CD8-positive, alpha-beta memory T cell (primary cell): ENCODE measurements at regions not wholly inside any gene's neighbourhood (a gene's known extent, or its start where the extent isn't known, plus 50 kb on each side); places are given as distances from the start of the nearest gene placed in this dataset.

Experiments used
- CTCF ChIA-PET: fragments of 350-600 bp; sonication (Branson Sonifier 250); formaldehyde crosslinking; loops from one replicate; lab custom pipeline; 2021; ENCODE audit warnings: antibody characterized with exemption; lab: Charles Lee
- POLR2A ChIA-PET: fragments of 350-600 bp; sonication (Branson Sonifier 250); formaldehyde crosslinking; loops from one replicate; lab custom pipeline; 2021; ENCODE audit warnings: antibody characterized with exemption; lab: Charles Lee
- DNase-seq, 5 donors: peaks; one replicate each; pipeline versions ENCODE4 v3.0.0 to v3.0.0-alpha.2; 2020 to 2022; ENCODE audit warnings: mixed read lengths in 1 of 5
- H3K27ac ChIP-seq: one replicate; pipeline ENCODE4 v1.7.0; 2013; ENCODE audit warnings: low read depth, mild to moderate bottlenecking, low read length, moderate library complexity
- H3K27me3 ChIP-seq: 2 replicates; pipeline ENCODE4 v1.7.0; 2013; ENCODE audit warnings: low read length, mild to moderate bottlenecking; ENCODE audit not compliant: insufficient read depth, poor library complexity, severe bottlenecking
- H3K36me3 ChIP-seq: 2 replicates; pipeline ENCODE4 v1.7.0; 2013; ENCODE audit warnings: mild to moderate bottlenecking, low read length, moderate library complexity; ENCODE audit not compliant: insufficient read depth
- H3K4me1 ChIP-seq: 2 replicates; pipeline ENCODE4 v1.7.0; 2013; ENCODE audit warnings: mild to moderate bottlenecking, low read length, moderate library complexity; ENCODE audit not compliant: insufficient read depth
- H3K4me3 ChIP-seq: 2 replicates; pipeline ENCODE4 v1.7.0; 2013; ENCODE audit warnings: mild to moderate bottlenecking, low read length
- H3K9me3 ChIP-seq: 2 replicates; pipeline ENCODE4 v1.7.0; 2013; ENCODE audit warnings: mild to moderate bottlenecking, low read length
- H3K27ac Mint-ChIP-seq, 8 donors: one replicate each; pipeline ENCODE4 v1.8.0; 2020 to 2021; ENCODE audit warnings: mixed read lengths in 8 of 8, mild to moderate bottlenecking in 6 of 8, inconsistent platforms in 3 of 8, moderate library complexity in 3 of 8
- H3K27me3 Mint-ChIP-seq, 2 donors: one replicate each; pipeline ENCODE4 v1.8.0; 2020 to 2021; ENCODE audit warnings: mixed read lengths in 2 of 2, mild to moderate bottlenecking in 1 of 2, moderate library complexity in 1 of 2
- H3K36me3 Mint-ChIP-seq, 3 donors: one replicate each; pipeline ENCODE4 v1.8.0; 2020 to 2021; ENCODE audit warnings: mixed read lengths in 3 of 3, inconsistent platforms in 1 of 3, mild to moderate bottlenecking in 1 of 3
- H3K4me1 Mint-ChIP-seq, 3 donors: one replicate each; pipeline ENCODE4 v1.8.0; 2020 to 2021; ENCODE audit warnings: mixed read lengths in 3 of 3, inconsistent platforms in 1 of 3, mild to moderate bottlenecking in 1 of 3
- H3K4me3 Mint-ChIP-seq, 7 donors: one replicate each; pipeline ENCODE4 v1.8.0; 2020 to 2021; ENCODE audit warnings: mixed read lengths in 7 of 7, mild to moderate bottlenecking in 6 of 7, moderate library complexity in 4 of 7, inconsistent platforms in 2 of 7
- H3K9me3 Mint-ChIP-seq, 5 donors: one replicate each; pipeline ENCODE4 v1.8.0; 2020 to 2022; ENCODE audit warnings: mixed read lengths in 5 of 5, mild to moderate bottlenecking in 3 of 5, moderate library complexity in 2 of 5, inconsistent platforms in 1 of 5

- no peaks in the 10 kb centered on the region for H3K36me3 ChIP-seq
- no peaks in the 10 kb centered on the region for H3K4me1 Mint-ChIP-seq
- peaks cover 0 to 19% (median 2%) of the 10 kb centered on the region in 3 donors for H3K36me3 Mint-ChIP-seq
- H3K9me3 ChIP-seq = no peaks in the 10 kb centered on the region
- no peak overlapping the region for H3K4me3 Mint-ChIP-seq
- no peaks in the 10 kb centered on the region for H3K4me1 ChIP-seq
- ChIA-PET CTCF (interaction anchor here (1.4 kb wide), 1 partner anchor 17 kb away, joined by 5 read pairs; no protein-coding TSS in a partner anchor), POLR2A (no interaction called here)
- peaks cover 0 to 11% (median 9%) of the 10 kb centered on the region in 5 donors for H3K9me3 Mint-ChIP-seq
- no peak overlapping the region for H3K27ac Mint-ChIP-seq
- H3K4me3 ChIP-seq = no peak overlapping the region
- no peak for DNase-seq
- no peaks in the 10 kb centered on the region for H3K27me3 ChIP-seq
- peaks cover 0 to 6% of the 10 kb centered on the region in 2 donors for H3K27me3 Mint-ChIP-seq
- H3K27ac ChIP-seq = no peak overlapping the region
These were observed 280.9 kb upstream of the RPS6KA3 start for GRCh38 chrX:20547611-20548051.

GRCh38 chrX:20545538-20545937 is 278.8 kb upstream of the RPS6KA3 start:
- H3K27me3 ChIP-seq = no peaks in the 10 kb centered on the region
- peaks cover 0 to 29% (median 2%) of the 10 kb centered on the region in 3 donors for H3K36me3 Mint-ChIP-seq
- H3K9me3 ChIP-seq = no peaks in the 10 kb centered on the region
- H3K4me1 ChIP-seq = no peaks in the 10 kb centered on the region
- no peaks in the 10 kb centered on the region for H3K4me1 Mint-ChIP-seq
- ChIA-PET POLR2A (no interaction called here), CTCF (no interaction called here)
- no peak overlapping the region for H3K27ac Mint-ChIP-seq
- H3K4me3 Mint-ChIP-seq = no peak overlapping the region
- peaks cover 0 to 7% of the 10 kb centered on the region in 2 donors for H3K27me3 Mint-ChIP-seq
- no peak overlapping the region for H3K4me3 ChIP-seq
- H3K36me3 ChIP-seq = no peaks in the 10 kb centered on the region
- H3K27ac ChIP-seq = no peak overlapping the region
- peaks cover 0 to 31% (median 22%) of the 10 kb centered on the region in 5 donors for H3K9me3 Mint-ChIP-seq
- no peak for DNase-seq

DNA sequence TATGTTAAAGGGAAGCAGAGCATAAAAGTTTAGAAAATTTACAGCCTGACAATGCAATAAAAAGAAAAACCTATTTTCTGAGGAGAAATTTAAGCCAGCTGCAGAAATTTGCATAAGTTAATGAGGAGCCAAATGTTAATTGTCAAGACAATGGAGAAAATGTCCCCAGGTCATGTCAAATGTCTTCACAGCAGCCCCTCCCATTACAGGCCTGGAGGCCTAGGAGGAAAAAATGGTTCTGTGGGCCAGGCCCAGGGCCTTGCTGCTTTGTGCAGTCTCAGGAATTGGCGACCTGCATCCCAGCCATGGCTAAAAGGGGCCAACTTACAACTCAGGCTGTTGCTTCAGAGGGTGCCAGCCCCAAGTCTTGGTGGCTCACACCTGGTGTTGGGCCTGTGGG is 275.4 kb upstream of the RPS6KA3 start:
- Mint-ChIP-seq H3K4me3 (no peak overlapping the region), H3K9me3 (peaks cover 0 to 31% (median 22%) of the 10 kb centered on the region in 5 donors), H3K4me1 (peaks cover 2 to 4% (median 3%) of the 10 kb centered on the region in 3 donors), H3K27me3 (peaks cover 0 to 7% of the 10 kb centered on the region in 2 donors), H3K36me3 (peaks cover 0 to 29% (median 2%) of the 10 kb centered on the region in 3 donors), H3K27ac (no peak overlapping the region)
- ChIA-PET CTCF (no interaction called here), POLR2A (no interaction called here)
- H3K4me1 ChIP-seq = no peaks in the 10 kb centered on the region
- no peaks in the 10 kb centered on the region for H3K36me3 ChIP-seq
- no peaks in the 10 kb centered on the region for H3K9me3 ChIP-seq
- no peak for DNase-seq
- H3K27ac ChIP-seq = no peak overlapping the region
- no peak overlapping the region for H3K4me3 ChIP-seq
- H3K27me3 ChIP-seq = no peaks in the 10 kb centered on the region

- H3K36me3 Mint-ChIP-seq = peaks cover 0 to 20% (median 2%) of the 10 kb centered on the region in 3 donors
- no peaks in the 10 kb centered on the region for H3K9me3 ChIP-seq
- H3K27me3 Mint-ChIP-seq = peaks cover 7 to 10% of the 10 kb centered on the region in 2 donors
- peaks cover 2 to 4% (median 3%) of the 10 kb centered on the region in 3 donors for H3K4me1 Mint-ChIP-seq
- ChIA-PET CTCF (no interaction called here), POLR2A (no interaction called here)
- no peaks in the 10 kb centered on the region for H3K27me3 ChIP-seq
- no peaks in the 10 kb centered on the region for H3K4me1 ChIP-seq
- no peak overlapping the region for H3K27ac ChIP-seq
- no peak overlapping the region for H3K4me3 ChIP-seq
- H3K9me3 Mint-ChIP-seq = peaks cover 0 to 30% (median 22%) of the 10 kb centered on the region in 5 donors
- no peak overlapping the region for H3K4me3 Mint-ChIP-seq
- no peaks in the 10 kb centered on the region for H3K36me3 ChIP-seq
- no peak for DNase-seq
- H3K27ac Mint-ChIP-seq = no peak overlapping the region
These were observed 272.3 kb upstream of the RPS6KA3 start for GRCh38 chrX:20538974-20539373.

DNA sequence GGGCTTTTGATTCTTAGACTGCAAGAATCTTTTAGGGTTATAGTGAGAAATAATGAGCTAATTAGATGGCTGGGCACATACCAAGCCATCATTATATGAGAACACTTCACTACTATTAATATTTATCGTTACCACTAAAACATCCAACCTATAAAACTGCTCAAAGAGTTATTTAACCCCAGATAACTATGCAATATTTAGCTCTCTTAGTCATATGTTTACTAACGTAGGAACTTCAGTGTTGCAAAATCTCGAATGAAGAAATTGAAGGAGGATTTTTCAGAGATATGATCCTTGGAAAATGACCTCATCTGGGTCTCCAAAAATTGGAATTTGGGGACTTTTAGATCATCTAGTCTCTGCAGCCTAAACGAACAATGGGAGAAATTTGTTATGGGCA is 265.0 kb upstream of the RPS6KA3 start:
- H3K36me3 ChIP-seq = no peaks in the 10 kb centered on the region
- H3K27me3 ChIP-seq = no peaks in the 10 kb centered on the region
- Mint-ChIP-seq H3K36me3 (no peaks in the 10 kb centered on the region), H3K9me3 (no peaks in the 10 kb centered on the region), H3K27me3 (peaks cover 13 to 30% of the 10 kb centered on the region in 2 donors), H3K4me1 (peaks cover 4 to 16% (median 15%) of the 10 kb centered on the region in 3 donors), H3K4me3 (no peak overlapping the region), H3K27ac (no peak overlapping the region)
- no peak overlapping the region for H3K4me3 ChIP-seq
- no peaks in the 10 kb centered on the region for H3K4me1 ChIP-seq
- ChIA-PET CTCF (interaction anchor here (3.1 kb wide), 1 partner anchor 1214 kb away, joined by 10 read pairs; no protein-coding TSS in a partner anchor), POLR2A (no interaction called here)
- DNase-seq = no peak
- no peak overlapping the region for H3K27ac ChIP-seq
- H3K9me3 ChIP-seq = no peaks in the 10 kb centered on the region

GRCh38 chrX:20530406-20530921 is 263.8 kb upstream of the RPS6KA3 start:
- POLR2A ChIA-PET = interaction anchor here (0.6 kb wide), 1 partner anchor 1420 kb away, joined by 3 read pairs; no protein-coding TSS in a partner anchor
- peak overlapping the region in 2 of 7 donors; percentile 34 to 52 for H3K4me3 Mint-ChIP-seq

GRCh38 chrX:20529711-20530110 is 263.0 kb upstream of the RPS6KA3 start:
- H3K27me3 ChIP-seq = no peaks in the 10 kb centered on the region
- Mint-ChIP-seq H3K9me3 (no peaks in the 10 kb centered on the region), H3K27ac (no peak overlapping the region), H3K27me3 (peaks cover 10 to 30% of the 10 kb centered on the region in 2 donors), H3K4me1 (peaks cover 4 to 16% (median 15%) of the 10 kb centered on the region in 3 donors), H3K4me3 (no peak overlapping the region), H3K36me3 (no peaks in the 10 kb centered on the region)
- H3K4me1 ChIP-seq = no peaks in the 10 kb centered on the region
- no peaks in the 10 kb centered on the region for H3K9me3 ChIP-seq
- ChIA-PET CTCF (interaction anchor here (0.9 to 3.1 kb wide), 5 partner anchors 9 to 1216 kb away, joined by 5 to 10 read pairs (median 5); no protein-coding TSS in a partner anchor), POLR2A (no interaction called here)
- DNase-seq = no peak
- H3K36me3 ChIP-seq = no peaks in the 10 kb centered on the region
- no peak overlapping the region for H3K27ac ChIP-seq
- H3K4me3 ChIP-seq = no peak overlapping the region

More at GRCh38 chrX:20530406-20530921, 263.8 kb upstream of the RPS6KA3 start:
- Histone ChIP-seq H3K4me3 (no peak overlapping the region), H3K27ac (no peak overlapping the region), H3K9me3 (no peaks in the 10 kb centered on the region), H3K4me1 (no peaks in the 10 kb centered on the region), H3K27me3 (no peaks in the 10 kb centered on the region), H3K36me3 (no peaks in the 10 kb centered on the region)
- H3K9me3 Mint-ChIP-seq = no peaks in the 10 kb centered on the region
- CTCF ChIA-PET = interaction anchor here (0.9 to 3.1 kb wide), 5 partner anchors 10 to 1216 kb away, joined by 5 to 10 read pairs (median 5); no protein-coding TSS in a partner anchor
- peaks cover 4 to 16% (median 15%) of the 10 kb centered on the region in 3 donors for H3K4me1 Mint-ChIP-seq
- no peaks in the 10 kb centered on the region for H3K36me3 Mint-ChIP-seq
- no peak overlapping the region for H3K27ac Mint-ChIP-seq
- DNase-seq = peak; percentile 27 to 57 (median 36)
- peaks cover 13 to 30% of the 10 kb centered on the region in 2 donors for H3K27me3 Mint-ChIP-seq

- Mint-ChIP-seq H3K36me3 (no peaks in the 10 kb centered on the region), H3K27me3 (peaks cover 9 to 26% of the 10 kb centered on the region in 2 donors), H3K4me3 (no peak overlapping the region), H3K4me1 (peaks cover 4 to 16% (median 15%) of the 10 kb centered on the region in 3 donors), H3K9me3 (no peaks in the 10 kb centered on the region), H3K27ac (no peak overlapping the region)
- H3K9me3 ChIP-seq = no peaks in the 10 kb centered on the region
- H3K4me3 ChIP-seq = no peak overlapping the region
- no peak overlapping the region for H3K27ac ChIP-seq
- ChIA-PET CTCF (interaction anchor here (0.8 to 3.1 kb wide), 3 partner anchors 8 to 1217 kb away, joined by 3 to 10 read pairs (median 5); no protein-coding TSS in a partner anchor), POLR2A (no interaction called here)
- no peaks in the 10 kb centered on the region for H3K36me3 ChIP-seq
- H3K4me1 ChIP-seq = no peaks in the 10 kb centered on the region
- no peak for DNase-seq
- no peaks in the 10 kb centered on the region for H3K27me3 ChIP-seq
These were observed 262.6 kb upstream of the RPS6KA3 start for GRCh38 chrX:20529301-20529700.
